Keratinocyte (primary cell): ENCODE measurements at regions not wholly inside any gene's neighbourhood (a gene's known extent, or its start where the extent isn't known, plus 50 kb on each side); places are given as distances from the start of the nearest gene placed in this dataset.

Experiments used
- DNase-seq: peaks from one replicate; pipeline ENCODE4 v3.0.0-alpha.2; 2011; ENCODE audit warnings: low read depth, missing footprints, low spot score
- FAIRE-seq: peaks from 2 replicates; lab custom pipeline; 2011; peaks lifted over from hg19 to GRCh38; lab: Jason Lieb, UNC
- H2AFZ ChIP-seq: 2 replicates; pipeline ENCODE4 v1.6.0; 2012; ENCODE audit warnings: low read length, control low read depth, inconsistent platforms; ENCODE audit not compliant: control insufficient read depth
- H3K27ac ChIP-seq: 2 replicates; pipeline ENCODE4 v1.5.1; 2011; ENCODE audit warnings: low read length; ENCODE audit not compliant: control insufficient read depth, insufficient read depth
- H3K27me3 ChIP-seq: 3 replicates; pipeline ENCODE4 v1.6.0; 2011; ENCODE audit warnings: low read length; ENCODE audit not compliant: control insufficient read depth, insufficient read depth; ENCODE audit errors: extremely low read depth
- H3K36me3 ChIP-seq, 2 experiments: 2 replicates in 1 of 2; 3 replicates in 1 of 2; pipeline ENCODE4 v1.5.1; 2011; ENCODE audit warnings: low read length in 2 of 2, mild to moderate bottlenecking in 1 of 2; ENCODE audit not compliant: control insufficient read depth in 2 of 2, insufficient read depth in 2 of 2; ENCODE audit errors: extremely low read depth in 1 of 2
- H3K4me1 ChIP-seq: 3 replicates; pipeline ENCODE4 v1.5.1; 2011; ENCODE audit warnings: low read length; ENCODE audit not compliant: control insufficient read depth, insufficient read depth; ENCODE audit errors: extremely low read depth
- H3K4me2 ChIP-seq: 3 replicates; pipeline ENCODE4 v1.6.0; 2011; ENCODE audit warnings: low read depth, low read length; ENCODE audit not compliant: control insufficient read depth, insufficient read depth; ENCODE audit errors: extremely low read depth
- H3K4me3 ChIP-seq, 3 experiments: fragments of 200-600 bp in 1 of 3; sonication (generic) in 1 of 3; 2 replicates in 2 of 3; 3 replicates in 1 of 3; pipeline ENCODE4 v1.5.1; 2011 to 2016; ENCODE audit warnings: low read length in 3 of 3, mild to moderate bottlenecking in 3 of 3, control low read depth in 2 of 3, inconsistent platforms in 1 of 3, low read depth in 1 of 3, mixed read lengths in 1 of 3, mixed run types in 1 of 3, moderate library complexity in 1 of 3; ENCODE audit not compliant: control insufficient read depth in 2 of 3, insufficient read depth in 2 of 3; ENCODE audit errors: extremely low read depth in 1 of 3
- H3K79me2 ChIP-seq: 2 replicates; pipeline ENCODE4 v1.6.0; 2012; ENCODE audit warnings: low read length; ENCODE audit not compliant: control insufficient read depth, insufficient read depth
- H3K9ac ChIP-seq: 3 replicates; pipeline ENCODE4 v1.6.0; 2011; ENCODE audit warnings: low read length; ENCODE audit not compliant: control insufficient read depth, insufficient read depth; ENCODE audit errors: extremely low read depth
- H3K9me1 ChIP-seq: 3 replicates; pipeline ENCODE4 v1.6.0; 2011; ENCODE audit warnings: low read length; ENCODE audit not compliant: control insufficient read depth, insufficient read depth; ENCODE audit errors: extremely low read depth
- H3K9me3 ChIP-seq: 2 replicates; pipeline ENCODE4 v1.5.1; 2012; ENCODE audit warnings: low read depth, low read length; ENCODE audit not compliant: control insufficient read depth
- H4K20me1 ChIP-seq: 3 replicates; pipeline ENCODE4 v1.6.0; 2011; ENCODE audit warnings: low read length; ENCODE audit not compliant: control insufficient read depth, insufficient read depth; ENCODE audit errors: extremely low read depth
- dilution Hi-C: fragments of 300-500 bp; cut with MboI; formaldehyde crosslinking; loops from one replicate; pipeline ENCODE4 v1.7.0; 2020; ENCODE audit warnings: low sequenced_read_pairs; ENCODE audit not compliant: extremely low pct_ligation_motif_present
- TF ChIP-seq, protein P1 (sequence below), 3 experiments: IDR thresholded peaks in 1 of 3; conservative IDR thresholded peaks in 1 of 3; optimal IDR thresholded peaks in 1 of 3; 2 replicates in 2 of 3; 3 replicates in 1 of 3; pipeline versions ENCODE3 to v1.5.1; 2011; ENCODE audit warnings: low read length in 3 of 3, mild to moderate bottlenecking in 3 of 3, moderate library complexity in 2 of 3, control low read depth in 1 of 3, inconsistent platforms in 1 of 3; ENCODE audit not compliant: insufficient read depth in 2 of 3; ENCODE audit errors: extremely low read depth in 1 of 3

DNA sequence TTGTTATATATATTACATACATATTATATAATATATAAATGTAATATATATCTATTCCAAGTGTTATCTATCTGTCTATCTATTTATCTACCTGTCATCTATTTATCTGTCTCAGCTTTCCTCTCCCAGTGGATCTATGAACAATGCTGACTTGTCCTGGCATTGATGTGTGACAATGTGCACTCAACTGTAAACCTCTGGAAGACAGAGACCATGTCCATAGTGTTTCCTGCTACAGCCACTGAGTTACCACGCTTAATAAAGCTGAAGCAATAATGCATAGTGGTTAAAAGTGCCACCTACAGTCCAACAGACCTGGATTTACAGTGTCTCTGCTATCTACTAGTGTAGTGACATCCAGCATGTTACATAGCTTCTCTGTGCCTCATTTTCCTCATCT is 57.2 kb upstream of the TMED7 start:
- Histone ChIP-seq H3K4me2 (no peak overlapping the region), H3K27me3 (no peaks in the 10 kb centered on the region), H3K4me1 (no peaks in the 10 kb centered on the region), H3K9me1 (no peaks in the 10 kb centered on the region), H4K20me1 (no peaks in the 10 kb centered on the region), H3K9me3 (no peaks in the 10 kb centered on the region), H2AFZ (no peak overlapping the region), H3K36me3 (no peaks in the 10 kb centered on the region), H3K4me3 (no peak overlapping the region), H3K9ac (no peak overlapping the region), H3K79me2 (no peaks in the 10 kb centered on the region), H3K27ac (no peak overlapping the region)
- FAIRE-seq (no peak), DNase-seq (no peak)
- TF ChIP-seq, protein P1, sequence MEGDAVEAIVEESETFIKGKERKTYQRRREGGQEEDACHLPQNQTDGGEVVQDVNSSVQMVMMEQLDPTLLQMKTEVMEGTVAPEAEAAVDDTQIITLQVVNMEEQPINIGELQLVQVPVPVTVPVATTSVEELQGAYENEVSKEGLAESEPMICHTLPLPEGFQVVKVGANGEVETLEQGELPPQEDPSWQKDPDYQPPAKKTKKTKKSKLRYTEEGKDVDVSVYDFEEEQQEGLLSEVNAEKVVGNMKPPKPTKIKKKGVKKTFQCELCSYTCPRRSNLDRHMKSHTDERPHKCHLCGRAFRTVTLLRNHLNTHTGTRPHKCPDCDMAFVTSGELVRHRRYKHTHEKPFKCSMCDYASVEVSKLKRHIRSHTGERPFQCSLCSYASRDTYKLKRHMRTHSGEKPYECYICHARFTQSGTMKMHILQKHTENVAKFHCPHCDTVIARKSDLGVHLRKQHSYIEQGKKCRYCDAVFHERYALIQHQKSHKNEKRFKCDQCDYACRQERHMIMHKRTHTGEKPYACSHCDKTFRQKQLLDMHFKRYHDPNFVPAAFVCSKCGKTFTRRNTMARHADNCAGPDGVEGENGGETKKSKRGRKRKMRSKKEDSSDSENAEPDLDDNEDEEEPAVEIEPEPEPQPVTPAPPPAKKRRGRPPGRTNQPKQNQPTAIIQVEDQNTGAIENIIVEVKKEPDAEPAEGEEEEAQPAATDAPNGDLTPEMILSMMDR (optimal IDR thresholded peaks at IDR 0.05 in 1 of 3, IDR thresholded peaks at IDR 0.05 in 1 of 3, conservative IDR thresholded peaks at IDR 0.05 in 1 of 3; ENCODE audit: extremely low read depth in 1 of 3, insufficient read depth in 2 of 3, low read length in 3 of 3), result no peak
- dilution Hi-C loops, result no loop called here
